Ovary (tissue), 3 donors: ENCODE measurements at regions not wholly inside any gene's neighbourhood (a gene's known extent, or its start where the extent isn't known, plus 50 kb on each side); places are given as distances from the start of the nearest gene placed in this dataset.

Source experiments
- POLR2A ChIP-seq: fragments of 450-650 bp; IDR thresholded peaks from one replicate; pipeline ENCODE4 v1.6.1; 2017; ENCODE audit warnings: antibody characterized with exemption, mild to moderate bottlenecking, moderate library complexity
- TF ChIP-seq, protein P1 (sequence below), 3 donors: fragments of 450-650 bp in 2 of 3; fragments of 200-600 bp in 1 of 3; IDR thresholded peaks; one replicate each; pipeline versions ENCODE4 v1.5.1 to v1.8.0; 2016 to 2022; ENCODE audit warnings: antibody characterized with exemption in 3 of 3, mild to moderate bottlenecking in 1 of 3
- donor health status: DM: no; HTN: no; CAD: no.

GRCh38 chr2:12421046-12421445 lies 295.7 kb upstream of the TRIB2 start:
- TF ChIP-seq, protein P1, sequence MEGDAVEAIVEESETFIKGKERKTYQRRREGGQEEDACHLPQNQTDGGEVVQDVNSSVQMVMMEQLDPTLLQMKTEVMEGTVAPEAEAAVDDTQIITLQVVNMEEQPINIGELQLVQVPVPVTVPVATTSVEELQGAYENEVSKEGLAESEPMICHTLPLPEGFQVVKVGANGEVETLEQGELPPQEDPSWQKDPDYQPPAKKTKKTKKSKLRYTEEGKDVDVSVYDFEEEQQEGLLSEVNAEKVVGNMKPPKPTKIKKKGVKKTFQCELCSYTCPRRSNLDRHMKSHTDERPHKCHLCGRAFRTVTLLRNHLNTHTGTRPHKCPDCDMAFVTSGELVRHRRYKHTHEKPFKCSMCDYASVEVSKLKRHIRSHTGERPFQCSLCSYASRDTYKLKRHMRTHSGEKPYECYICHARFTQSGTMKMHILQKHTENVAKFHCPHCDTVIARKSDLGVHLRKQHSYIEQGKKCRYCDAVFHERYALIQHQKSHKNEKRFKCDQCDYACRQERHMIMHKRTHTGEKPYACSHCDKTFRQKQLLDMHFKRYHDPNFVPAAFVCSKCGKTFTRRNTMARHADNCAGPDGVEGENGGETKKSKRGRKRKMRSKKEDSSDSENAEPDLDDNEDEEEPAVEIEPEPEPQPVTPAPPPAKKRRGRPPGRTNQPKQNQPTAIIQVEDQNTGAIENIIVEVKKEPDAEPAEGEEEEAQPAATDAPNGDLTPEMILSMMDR (IDR thresholded peaks at IDR 0.05), result no peak
- no peak for TF ChIP-seq POLR2A
